ENCODE measurements at regions not wholly inside any gene's neighbourhood (a gene's known extent, or its start where the extent isn't known, plus 50 kb on each side); places are given as distances from the start of the nearest gene placed in this dataset.
"Not testable (repeated sequence)": the region's sequence is repeated elsewhere in the genome, so short reads cannot be mapped to it uniquely, and the experiment has no call there.

- Mint-ChIP-seq H3K27ac (no peak overlapping the region), H3K4me3 (no peak overlapping the region), H3K36me3 (no peaks in the 10 kb centered on the region), H3K4me1 (no peaks in the 10 kb centered on the region), H3K9me3 (peaks cover 3% of the 10 kb centered on the region), H3K27me3 (no peaks in the 10 kb centered on the region)
- DNase-seq: no peak
Observed at GRCh38 chr7:14092331-14092730, 102.9 kb upstream of the ETV1 start.

DNA sequence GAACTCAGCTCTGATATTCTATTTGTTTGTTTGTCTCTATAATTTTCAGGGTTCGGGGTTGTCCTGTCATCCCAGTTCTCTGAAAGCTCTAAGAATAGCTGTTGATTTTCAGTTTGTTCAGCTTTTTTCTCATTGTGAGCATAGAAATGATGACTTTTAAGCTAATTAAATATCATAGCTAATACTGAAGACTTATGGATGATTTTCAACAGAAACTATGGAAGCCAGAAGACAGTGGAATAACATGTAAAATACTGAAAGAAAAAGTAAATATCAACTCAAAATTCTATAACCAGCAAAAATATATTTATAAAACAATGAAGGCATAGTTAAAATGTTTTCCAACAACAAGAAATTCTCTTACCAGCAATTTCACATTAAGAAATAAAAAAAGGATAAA, 96.4 kb upstream of the ETV1 start:
- DNase-seq: no peak

DNA sequence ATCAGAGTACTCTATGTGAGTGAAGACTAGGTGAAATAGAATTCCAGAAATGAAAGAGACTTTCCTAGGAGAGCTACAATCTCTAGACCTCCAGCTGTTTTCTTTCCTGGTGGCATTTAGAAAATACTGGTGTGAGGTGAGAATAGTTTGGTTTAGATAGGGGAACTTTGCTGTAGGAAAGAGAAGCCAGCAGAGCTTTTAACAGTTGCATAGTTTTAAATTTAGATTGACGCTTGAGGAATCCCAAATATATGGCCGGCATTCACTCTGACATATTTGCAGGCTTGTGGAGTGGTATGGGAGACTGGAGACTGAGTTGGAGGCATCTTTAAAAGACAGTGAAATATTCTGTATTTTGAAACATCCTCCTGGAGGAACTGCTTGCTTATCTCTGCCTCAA, 94.3 kb upstream of the ETV1 start:
- H3K27me3 Mint-ChIP-seq: no peaks in the 10 kb centered on the region
- no peak for DNase-seq

More for the DNA sequence above, 96.4 kb upstream of the ETV1 start:
- Mint-ChIP-seq H3K4me3 (no peak overlapping the region), H3K27me3 (no peaks in the 10 kb centered on the region), H3K36me3 (no peaks in the 10 kb centered on the region), H3K4me1 (no peaks in the 10 kb centered on the region), H3K9me3 (peaks cover 9% of the 10 kb centered on the region), H3K27ac (no peak overlapping the region)

GRCh38 chr7:14073988-14074387, 84.5 kb upstream of the ETV1 start:
- no peak overlapping the region for H3K27ac Mint-ChIP-seq
- no peaks in the 10 kb centered on the region for H3K4me1 Mint-ChIP-seq
- no peaks in the 10 kb centered on the region for H3K27me3 Mint-ChIP-seq

More for the DNA sequence above, 94.3 kb upstream of the ETV1 start:
- no peak overlapping the region for H3K27ac Mint-ChIP-seq
- no peaks in the 10 kb centered on the region for H3K36me3 Mint-ChIP-seq
- peaks cover 9% of the 10 kb centered on the region for H3K9me3 Mint-ChIP-seq
- H3K4me3 Mint-ChIP-seq: no peak overlapping the region
- no peaks in the 10 kb centered on the region for H3K4me1 Mint-ChIP-seq

GRCh38 chr7:14073543-14073942, 84.1 kb upstream of the ETV1 start:
- Mint-ChIP-seq H3K4me1 (no peaks in the 10 kb centered on the region), H3K4me3 (no peak overlapping the region), H3K36me3 (no peaks in the 10 kb centered on the region), H3K27me3 (no peaks in the 10 kb centered on the region), H3K9me3 (no peaks in the 10 kb centered on the region), H3K27ac (no peak overlapping the region)
- DNase-seq: no peak

More at GRCh38 chr7:14073988-14074387, 84.5 kb upstream of the ETV1 start:
- H3K36me3 Mint-ChIP-seq: no peaks in the 10 kb centered on the region
- no peak overlapping the region for H3K4me3 Mint-ChIP-seq
- no peaks in the 10 kb centered on the region for H3K9me3 Mint-ChIP-seq
- DNase-seq: no peak

GRCh38 chr7:14071045-14071444, 81.6 kb upstream of the ETV1 start:
- Mint-ChIP-seq H3K36me3 (no peaks in the 10 kb centered on the region), H3K27ac (no peak overlapping the region), H3K27me3 (no peaks in the 10 kb centered on the region), H3K4me1 (no peaks in the 10 kb centered on the region), H3K9me3 (peaks cover 3% of the 10 kb centered on the region), H3K4me3 (no peak overlapping the region)
- DNase-seq: no peak

DNA sequence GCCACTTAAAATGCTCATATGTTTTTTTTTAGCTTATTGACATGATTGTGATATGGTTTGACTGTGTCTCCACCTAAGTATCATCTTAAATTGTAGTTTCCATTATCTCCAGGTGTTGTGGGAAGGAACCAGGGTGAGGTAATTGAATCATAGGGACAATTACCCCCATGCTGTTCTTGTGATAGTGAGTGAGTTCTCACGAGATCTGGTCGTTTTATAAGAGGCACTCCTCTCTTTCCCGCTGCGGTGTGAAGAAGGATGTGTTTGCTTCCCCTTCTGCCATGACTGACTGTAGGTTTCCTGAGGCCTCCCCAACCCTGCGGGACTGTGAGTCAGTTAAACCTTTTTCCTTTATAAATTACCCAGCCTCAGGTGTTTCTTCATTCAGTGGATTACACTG, 80.5 kb upstream of the ETV1 start:
- peaks cover 3% of the 10 kb centered on the region for H3K9me3 Mint-ChIP-seq
- DNase-seq: no peak
- H3K4me1 Mint-ChIP-seq: no peaks in the 10 kb centered on the region
- H3K4me3 Mint-ChIP-seq: no peak overlapping the region
- no peaks in the 10 kb centered on the region for H3K36me3 Mint-ChIP-seq
- H3K27me3 Mint-ChIP-seq: no peaks in the 10 kb centered on the region
- H3K27ac Mint-ChIP-seq: no peak overlapping the region

GRCh38 chr7:14066783-14067182, 77.3 kb upstream of the ETV1 start:
- not testable (repeated sequence) for H3K27me3 Mint-ChIP-seq, H3K4me3 Mint-ChIP-seq, DNase-seq, H3K4me1 Mint-ChIP-seq, H3K27ac Mint-ChIP-seq, H3K9me3 Mint-ChIP-seq, H3K36me3 Mint-ChIP-seq

DNA sequence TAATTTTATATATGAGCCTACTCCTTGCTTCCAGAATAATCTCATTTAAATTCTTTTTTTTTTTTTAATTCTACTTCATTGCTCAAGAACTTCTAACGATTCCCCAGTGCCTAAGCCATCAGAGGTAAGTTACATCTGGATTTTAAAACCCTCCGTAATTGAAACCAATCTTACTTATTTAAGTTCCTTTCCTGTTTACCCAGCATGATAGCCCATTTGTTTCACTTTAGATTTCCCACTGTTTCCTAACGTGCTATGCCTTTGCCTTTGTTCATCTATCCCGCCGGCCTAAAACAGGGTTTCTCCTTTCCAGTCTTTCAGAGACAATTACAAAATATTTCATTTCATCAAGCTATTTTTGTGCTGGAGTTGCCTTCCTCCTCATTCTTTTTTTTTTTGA, 75.8 kb upstream of the ETV1 start:
- Mint-ChIP-seq H3K9me3 (peaks cover 3% of the 10 kb centered on the region), H3K36me3 (no peaks in the 10 kb centered on the region), H3K27ac (no peak overlapping the region), H3K4me3 (no peak overlapping the region), H3K27me3 (no peaks in the 10 kb centered on the region), H3K4me1 (no peaks in the 10 kb centered on the region)
- DNase-seq: no peak

- no peak for DNase-seq
- Mint-ChIP-seq H3K36me3 (no peaks in the 10 kb centered on the region), H3K4me1 (no peaks in the 10 kb centered on the region), H3K27me3 (no peaks in the 10 kb centered on the region), H3K27ac (no peak overlapping the region), H3K9me3 (peaks cover 3% of the 10 kb centered on the region), H3K4me3 (no peak overlapping the region)
Observed at GRCh38 chr7:14055813-14056212, 66.3 kb upstream of the ETV1 start.

GRCh38 chr7:14054125-14054524, 64.7 kb upstream of the ETV1 start:
- H3K27me3 Mint-ChIP-seq: no peaks in the 10 kb centered on the region
- H3K9me3 Mint-ChIP-seq: peaks cover 3% of the 10 kb centered on the region
- peak overlapping the region; percentile 1 for H3K27ac Mint-ChIP-seq

DNA sequence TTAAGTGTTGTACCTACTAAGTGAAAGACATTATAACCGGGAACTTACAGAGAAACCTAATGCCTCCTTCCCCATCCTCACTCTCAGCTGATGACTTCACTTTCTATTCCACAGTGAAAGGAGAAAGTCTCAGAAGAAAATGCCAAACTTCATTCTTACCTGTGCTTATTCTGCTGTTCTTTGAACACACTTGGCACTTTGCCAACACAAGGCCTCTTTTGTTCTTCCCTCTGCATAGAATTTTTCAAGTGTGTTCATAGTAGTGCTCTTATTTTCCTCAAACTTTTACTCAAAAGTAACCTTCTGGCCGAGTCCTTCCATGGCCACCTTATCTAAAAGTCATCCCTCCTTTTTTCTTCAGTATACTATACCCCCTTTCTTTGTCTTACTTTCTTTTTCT, 59.4 kb upstream of the ETV1 start:
- no peak overlapping the region for H3K27ac Mint-ChIP-seq
- H3K27me3 Mint-ChIP-seq: no peaks in the 10 kb centered on the region
- no peaks in the 10 kb centered on the region for H3K36me3 Mint-ChIP-seq
- no peak overlapping the region for H3K4me3 Mint-ChIP-seq
- peaks cover 7% of the 10 kb centered on the region for H3K9me3 Mint-ChIP-seq
- DNase-seq: no peak
- H3K4me1 Mint-ChIP-seq: no peaks in the 10 kb centered on the region

More at GRCh38 chr7:14054125-14054524, 64.7 kb upstream of the ETV1 start:
- DNase-seq: no peak
- no peaks in the 10 kb centered on the region for H3K36me3 Mint-ChIP-seq
- H3K4me1 Mint-ChIP-seq: no peaks in the 10 kb centered on the region
- no peak overlapping the region for H3K4me3 Mint-ChIP-seq

GRCh38 chr7:14047709-14048399, 58.4 kb upstream of the ETV1 start:
- Mint-ChIP-seq H3K36me3 (no peaks in the 10 kb centered on the region), H3K27ac (no peak overlapping the region), H3K9me3 (peaks cover 7% of the 10 kb centered on the region), H3K4me1 (no peaks in the 10 kb centered on the region), H3K27me3 (no peaks in the 10 kb centered on the region), H3K4me3 (no peak overlapping the region)
- DNase-seq: no peak

DNA sequence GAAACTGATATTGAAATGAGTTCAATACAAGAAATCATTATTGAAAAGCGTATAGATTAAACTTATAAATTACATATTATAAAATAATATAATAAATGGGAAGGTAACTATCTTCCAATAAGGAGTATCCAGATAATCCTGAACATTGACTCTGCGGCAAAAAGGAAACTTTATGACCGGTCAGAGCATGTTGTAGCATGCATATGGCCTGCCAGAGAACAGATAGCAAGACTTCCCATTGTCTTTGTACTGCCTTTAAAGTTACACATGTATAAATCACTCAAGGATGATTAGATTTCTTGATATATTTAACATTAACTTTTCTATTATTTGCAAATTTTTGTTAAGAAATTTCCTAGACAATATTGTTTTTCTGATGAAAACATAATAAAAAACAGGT, 56.2 kb upstream of the ETV1 start:
- H3K36me3 Mint-ChIP-seq: no peaks in the 10 kb centered on the region
- H3K4me3 Mint-ChIP-seq: no peak overlapping the region
- H3K4me1 Mint-ChIP-seq: no peaks in the 10 kb centered on the region

GRCh38 chr7:14040528-14040927, 51.1 kb upstream of the ETV1 start:
- H3K4me1 Mint-ChIP-seq: no peaks in the 10 kb centered on the region
- H3K27me3 Mint-ChIP-seq: no peaks in the 10 kb centered on the region
- peaks cover 3% of the 10 kb centered on the region for H3K9me3 Mint-ChIP-seq
- no peak overlapping the region for H3K27ac Mint-ChIP-seq
- DNase-seq: no peak
- no peak overlapping the region for H3K4me3 Mint-ChIP-seq
- H3K36me3 Mint-ChIP-seq: no peaks in the 10 kb centered on the region

More for the DNA sequence above, 56.2 kb upstream of the ETV1 start:
- no peak for DNase-seq
- peaks cover 7% of the 10 kb centered on the region for H3K9me3 Mint-ChIP-seq
- H3K27me3 Mint-ChIP-seq: no peaks in the 10 kb centered on the region
- H3K27ac Mint-ChIP-seq: no peak overlapping the region
